ENCODE measurements at regions not wholly inside any gene's neighbourhood (a gene's known extent, or its start where the extent isn't known, plus 50 kb on each side); places are given as distances from the start of the nearest gene placed in this dataset.

- H2AFZ ChIP-seq (ENCODE audit: low read depth) = no peak overlapping the region
- no peak overlapping the region for H3K27ac ChIP-seq
These were observed 205.1 kb upstream of the FSCB start for GRCh38 chr14:44712024-44712815.

GRCh38 chr14:44701563-44702263 is 194.6 kb upstream of the FSCB start:
- Histone ChIP-seq H2AFZ (ENCODE audit: low read depth) (no peak overlapping the region), H4K20me1 (ENCODE audit: insufficient read depth) (no peaks in the 10 kb centered on the region), H3K36me3 (ENCODE audit: insufficient read depth) (no peaks in the 10 kb centered on the region), H3K4me1 (ENCODE audit: low read depth, poor library complexity, severe bottlenecking) (no peaks in the 10 kb centered on the region), H3K4me3 (IDR thresholded peaks at IDR 0.05; ENCODE audit: insufficient read depth, low read depth, low read length) (no peak overlapping the region), H3K27ac (no peak overlapping the region), H3K27me3 (ENCODE audit: insufficient read depth, low read depth) (no peaks in the 10 kb centered on the region), H3K9ac (no peak overlapping the region), H3K79me2 (ENCODE audit: insufficient read depth, low read depth) (no peaks in the 10 kb centered on the region), H3K4me2 (no peak overlapping the region)
- TF ChIP-seq CTCF (conservative IDR thresholded peaks at IDR 0.05; ENCODE audit: low read depth, low read length) = no peak

More at GRCh38 chr14:44712024-44712815, 205.1 kb upstream of the FSCB start:
- Histone ChIP-seq H3K36me3 (ENCODE audit: insufficient read depth) (no peaks in the 10 kb centered on the region), H3K4me3 (IDR thresholded peaks at IDR 0.05; ENCODE audit: insufficient read depth, low read depth, low read length) (no peak overlapping the region), H3K4me1 (ENCODE audit: low read depth, poor library complexity, severe bottlenecking) (no peaks in the 10 kb centered on the region), H3K4me2 (no peak overlapping the region), H4K20me1 (ENCODE audit: insufficient read depth) (no peaks in the 10 kb centered on the region), H3K27me3 (ENCODE audit: insufficient read depth, low read depth) (no peaks in the 10 kb centered on the region), H3K79me2 (ENCODE audit: insufficient read depth, low read depth) (no peaks in the 10 kb centered on the region), H3K9ac (no peak overlapping the region)
- TF ChIP-seq CTCF (conservative IDR thresholded peaks at IDR 0.05; ENCODE audit: low read depth, low read length) = no peak

GRCh38 chr14:44700694-44701093 is 193.6 kb upstream of the FSCB start:
- Histone ChIP-seq H3K27ac (no peak overlapping the region), H3K4me2 (no peak overlapping the region), H3K79me2 (ENCODE audit: insufficient read depth, low read depth) (no peaks in the 10 kb centered on the region), H3K4me3 (IDR thresholded peaks at IDR 0.05; ENCODE audit: insufficient read depth, low read depth, low read length) (no peak overlapping the region), H3K9ac (no peak overlapping the region), H2AFZ (ENCODE audit: low read depth) (no peak overlapping the region), H3K4me1 (ENCODE audit: low read depth, poor library complexity, severe bottlenecking) (no peaks in the 10 kb centered on the region), H3K27me3 (ENCODE audit: insufficient read depth, low read depth) (no peaks in the 10 kb centered on the region), H4K20me1 (ENCODE audit: insufficient read depth) (no peaks in the 10 kb centered on the region), H3K36me3 (ENCODE audit: insufficient read depth) (no peaks in the 10 kb centered on the region)
- no peak for TF ChIP-seq CTCF (conservative IDR thresholded peaks at IDR 0.05; ENCODE audit: low read depth, low read length)

GRCh38 chr14:44700184-44700583 is 193.1 kb upstream of the FSCB start:
- no peaks in the 10 kb centered on the region for H4K20me1 ChIP-seq (ENCODE audit: insufficient read depth)
- no peak overlapping the region for H3K4me3 ChIP-seq (IDR thresholded peaks at IDR 0.05; ENCODE audit: insufficient read depth, low read depth, low read length)
- H3K9ac ChIP-seq = no peak overlapping the region
- no peak overlapping the region for H3K4me2 ChIP-seq
- no peaks in the 10 kb centered on the region for H3K36me3 ChIP-seq (ENCODE audit: insufficient read depth)
- no peaks in the 10 kb centered on the region for H3K27me3 ChIP-seq (ENCODE audit: insufficient read depth, low read depth)
- no peaks in the 10 kb centered on the region for H3K4me1 ChIP-seq (ENCODE audit: low read depth, poor library complexity, severe bottlenecking)
- no peak overlapping the region for H2AFZ ChIP-seq (ENCODE audit: low read depth)
- no peak for TF ChIP-seq CTCF (conservative IDR thresholded peaks at IDR 0.05; ENCODE audit: low read depth, low read length)
- no peak overlapping the region for H3K27ac ChIP-seq
- no peaks in the 10 kb centered on the region for H3K79me2 ChIP-seq (ENCODE audit: insufficient read depth, low read depth)
